ENCODE measurements at regions not wholly inside any gene's neighbourhood (a gene's known extent, or its start where the extent isn't known, plus 50 kb on each side); places are given as distances from the start of the nearest gene placed in this dataset.

- in situ Hi-C loops (cut with HindIII; ENCODE audit: low sequenced_read_pairs) = no loop called here
Measured at GRCh38 chr4:11626066-11626465, 197.4 kb upstream of the HS3ST1 start.

- in situ Hi-C loops (cut with HindIII; ENCODE audit: low sequenced_read_pairs) = no loop called here
Measured at GRCh38 chr4:11625211-11625610, 196.5 kb upstream of the HS3ST1 start.

- in situ Hi-C loops (cut with HindIII; ENCODE audit: low sequenced_read_pairs) = no loop called here
Measured at GRCh38 chr4:11624370-11624769, 195.7 kb upstream of the HS3ST1 start.

- in situ Hi-C loops (cut with HindIII; ENCODE audit: low sequenced_read_pairs) = no loop called here
Measured at GRCh38 chr4:11623726-11624037, 195.0 kb upstream of the HS3ST1 start.

- in situ Hi-C loops (cut with HindIII; ENCODE audit: low sequenced_read_pairs) = no loop called here
Measured at GRCh38 chr4:11622961-11623725, 194.4 kb upstream of the HS3ST1 start.

GRCh38 chr4:11620861-11621260, 192.2 kb upstream of the HS3ST1 start:
- in situ Hi-C loops (cut with HindIII; ENCODE audit: low sequenced_read_pairs) = no loop called here

- in situ Hi-C loops (cut with HindIII; ENCODE audit: low sequenced_read_pairs) = no loop called here
Measured at GRCh38 chr4:11618666-11619282, 190.1 kb upstream of the HS3ST1 start.

- in situ Hi-C loops (cut with HindIII; ENCODE audit: low sequenced_read_pairs) = no loop called here
Measured at GRCh38 chr4:11616856-11617255, 188.2 kb upstream of the HS3ST1 start.

- in situ Hi-C loops (cut with HindIII; ENCODE audit: low sequenced_read_pairs) = no loop called here
Measured at GRCh38 chr4:11615601-11616000, 186.9 kb upstream of the HS3ST1 start.

- in situ Hi-C loops (cut with HindIII; ENCODE audit: low sequenced_read_pairs) = no loop called here
Measured at GRCh38 chr4:11614426-11614825, 185.7 kb upstream of the HS3ST1 start.

- in situ Hi-C loops (cut with HindIII; ENCODE audit: low sequenced_read_pairs) = no loop called here
Measured at GRCh38 chr4:11611868-11612267, 183.2 kb upstream of the HS3ST1 start.

- in situ Hi-C loops (cut with HindIII; ENCODE audit: low sequenced_read_pairs) = no loop called here
Measured at GRCh38 chr4:11609751-11610150, 181.1 kb upstream of the HS3ST1 start.

- in situ Hi-C loops (cut with HindIII; ENCODE audit: low sequenced_read_pairs) = no loop called here
Measured at GRCh38 chr4:11608992-11609391, 180.3 kb upstream of the HS3ST1 start.

- in situ Hi-C loops (cut with HindIII; ENCODE audit: low sequenced_read_pairs) = no loop called here
Measured at GRCh38 chr4:11606078-11606477, 177.4 kb upstream of the HS3ST1 start.

- in situ Hi-C loops (cut with HindIII; ENCODE audit: low sequenced_read_pairs) = no loop called here
Measured at GRCh38 chr4:11605597-11605996, 176.9 kb upstream of the HS3ST1 start.

GRCh38 chr4:11604821-11605220, 176.1 kb upstream of the HS3ST1 start:
- in situ Hi-C loops (cut with HindIII; ENCODE audit: low sequenced_read_pairs) = no loop called here

- in situ Hi-C loops (cut with HindIII; ENCODE audit: low sequenced_read_pairs) = no loop called here
Measured at GRCh38 chr4:11603591-11604194, 175.0 kb upstream of the HS3ST1 start.

- in situ Hi-C loops (cut with HindIII; ENCODE audit: low sequenced_read_pairs) = no loop called here
Measured at GRCh38 chr4:11602606-11603340, 174.1 kb upstream of the HS3ST1 start.

GRCh38 chr4:11599064-11599463, 170.4 kb upstream of the HS3ST1 start:
- in situ Hi-C loops (cut with HindIII; ENCODE audit: low sequenced_read_pairs) = no loop called here

- in situ Hi-C loops (cut with HindIII; ENCODE audit: low sequenced_read_pairs) = no loop called here
Measured at GRCh38 chr4:11598591-11598990, 169.9 kb upstream of the HS3ST1 start.

GRCh38 chr4:11597506-11597905, 168.8 kb upstream of the HS3ST1 start:
- in situ Hi-C loops (cut with HindIII; ENCODE audit: low sequenced_read_pairs) = no loop called here

- in situ Hi-C loops (cut with HindIII; ENCODE audit: low sequenced_read_pairs) = no loop called here
Measured at GRCh38 chr4:11596989-11597388, 168.3 kb upstream of the HS3ST1 start.
